A549 (cell line): ENCODE measurements at regions not wholly inside any gene's neighbourhood (a gene's known extent, or its start where the extent isn't known, plus 50 kb on each side); places are given as distances from the start of the nearest gene placed in this dataset.

Source experiments
- ATAC-seq, 2 experiments: fragments of 200-7000 bp in 1 of 2; fragments of >200 bp in 1 of 2; cut with Nextera tagmentation in 1 of 2; cut with Tn5 transposase in 1 of 2; 3 replicates each; pipeline versions ENCODE4 v1.8.0 to v1.9.1; 2018 to 2020; ENCODE audit warnings: mild to moderate bottlenecking in 1 of 2, moderate library complexity in 1 of 2
- CTCF ChIA-PET: fragments of 300-600 bp; sonication (Branson Sonifier 250); formaldehyde crosslinking; extraction: SDS; loops from one replicate; lab custom pipeline; 2021; ENCODE audit warnings: antibody characterized with exemption, inconsistent platforms; lab: Yijun Ruan, JAX
- POLR2A ChIA-PET: fragments of 350-600 bp; formaldehyde crosslinking; extraction: SDS; loops from one replicate; lab custom pipeline; 2021; ENCODE audit warnings: antibody characterized with exemption, inconsistent platforms; lab: Yijun Ruan, JAX
- DNase-seq, 2 experiments: peaks; one replicate each; pipeline versions ENCODE4 v3.0.0 to v3.0.0-alpha.2; 2011 to 2016; ENCODE audit warnings: low read depth in 1 of 2, low spot score in 1 of 2
- FAIRE-seq: peaks from 2 replicates; lab custom pipeline; 2011; peaks lifted over from hg19 to GRCh38; lab: Jason Lieb, UNC
- H3K27ac ChIP-seq, 2 experiments: fragments of >200 bp; sonication (Bioruptor Twin); formaldehyde crosslinking; 3 replicates each; pipeline ENCODE4 v1.5.1; 2016 to 2017
- H3K4me1 ChIP-seq: fragments of >200 bp; sonication (Bioruptor Twin); formaldehyde crosslinking; 3 replicates; pipeline ENCODE4 v1.6.1; 2016
- H3K4me2 ChIP-seq: fragments of >200 bp; sonication (Bioruptor Twin); formaldehyde crosslinking; 3 replicates; pipeline ENCODE4 v1.6.1; 2016
- H3K4me3 ChIP-seq: fragments of >200 bp; sonication (Bioruptor Twin); formaldehyde crosslinking; 3 replicates; pipeline ENCODE4 v1.5.1; 2016
- H3K9me3 ChIP-seq: fragments of >200 bp; sonication (Bioruptor Twin); formaldehyde crosslinking; 3 replicates; pipeline ENCODE4 v1.6.1; 2016
- CBX2 ChIP-seq: fragments of 200-600 bp; sonication (generic); IDR thresholded peaks from 2 replicates; pipeline ENCODE4 v1.6.1; 2016; ENCODE audit warnings: low read depth, mild to moderate bottlenecking, borderline replicate concordance
- CEBPB ChIP-seq, 2 experiments: fragments of >200 bp in 1 of 2; sonication (Bioruptor Twin) in 1 of 2; formaldehyde crosslinking in 1 of 2; IDR thresholded peaks; 2 replicates each; pipeline ENCODE4 v1.6.1; 2012 to 2016
- CHD2 ChIP-seq: fragments of 150-350 bp; IDR thresholded peaks from 2 replicates; pipeline ENCODE4 v1.6.1; 2014; ENCODE audit warnings: low read length; ENCODE audit not compliant: partially characterized antibody
- CHD4 ChIP-seq: fragments of 200-600 bp; sonication (generic); IDR thresholded peaks from 2 replicates; pipeline ENCODE4 v1.6.1; 2016; ENCODE audit warnings: antibody characterized with exemption, mild to moderate bottlenecking, borderline replicate concordance
- ESRRA ChIP-seq: fragments of 150-350 bp; IDR thresholded peaks from 2 replicates; pipeline ENCODE4 v1.6.1; 2014; ENCODE audit warnings: mild to moderate bottlenecking, low read length, borderline replicate concordance
- HDAC2 ChIP-seq: fragments of 200-600 bp; sonication (generic); IDR thresholded peaks from 2 replicates; pipeline ENCODE4 v1.6.1; 2016
- HEYL ChIP-seq: fragments of 250-450 bp; sonication (Bioruptor Pico); IDR thresholded peaks from 2 replicates; pipeline ENCODE4 v1.8.0; 2021; ENCODE audit warnings: mild to moderate bottlenecking, moderate library complexity
- HOXB13 ChIP-seq: fragments of 250-450 bp; sonication (Bioruptor Pico); IDR thresholded peaks from 2 replicates; pipeline ENCODE4 v1.5.0; 2020; ENCODE audit warnings: low read depth, mild to moderate bottlenecking, moderate library complexity
- HOXB5 ChIP-seq: fragments of 250-450 bp; sonication (Bioruptor Pico); IDR thresholded peaks from 2 replicates; pipeline ENCODE4 v1.5.0; 2020; ENCODE audit warnings: mild to moderate bottlenecking, moderate library complexity
- JUN ChIP-seq, 2 experiments: fragments of >200 bp; sonication (Bioruptor Twin); formaldehyde crosslinking; IDR thresholded peaks; 2 replicates in 1 of 2; 3 replicates in 1 of 2; pipeline ENCODE4 v1.6.1; 2016 to 2017
- NFE2L2 ChIP-seq: fragments of 150-350 bp; conservative IDR thresholded peaks from 2 replicates; pipeline ENCODE4 v1.6.1; 2014; ENCODE audit warnings: low read length
- NPAS2 ChIP-seq: fragments of 250-450 bp; sonication (Bioruptor Pico); IDR thresholded peaks from 2 replicates; pipeline ENCODE4 v1.8.0; 2022; ENCODE audit warnings: mild to moderate bottlenecking, moderate library complexity, borderline replicate concordance
- POLR2A ChIP-seq: IDR thresholded peaks from 2 replicates; pipeline ENCODE4 v1.6.1; 2012; ENCODE audit warnings: mild to moderate bottlenecking, low read length
- POLR2AphosphoS2 ChIP-seq: conservative IDR thresholded peaks from 2 replicates; pipeline ENCODE4 v1.6.1; 2012; ENCODE audit warnings: low read length, improper control_type of control experiment, inconsistent platforms
- SMC3 ChIP-seq: fragments of >200 bp; sonication (Bioruptor Twin); formaldehyde crosslinking; IDR thresholded peaks from 3 replicates; pipeline ENCODE4 v1.6.1; 2018; ENCODE audit warnings: inconsistent platforms
- SREBF2 ChIP-seq: fragments of 450-650 bp; IDR thresholded peaks from 2 replicates; pipeline ENCODE4 v1.6.1; 2014; ENCODE audit warnings: mild to moderate bottlenecking, moderate library complexity
- ZSCAN20 ChIP-seq: fragments of 250-450 bp; sonication (Bioruptor Pico); IDR thresholded peaks from 2 replicates; pipeline ENCODE4 v1.8.0; 2022; ENCODE audit warnings: mild to moderate bottlenecking, moderate library complexity
- WGBS: methylation state at CpG from one replicate; pipeline ENCODE4 v1.1.6; 2017; ENCODE audit errors: missing lambda C conversion rate; 5-methylcytosine and 5-hydroxymethylcytosine counted together
- TF ChIP-seq, protein P1 (sequence below): fragments of 450-650 bp; IDR thresholded peaks from 2 replicates; pipeline ENCODE4 v1.6.1; 2014; ENCODE audit warnings: antibody characterized with exemption
- TF ChIP-seq, protein P2 (sequence below): fragments of 250-450 bp; sonication (Bioruptor Pico); IDR thresholded peaks from 2 replicates; pipeline ENCODE4 v1.5.0; 2021; ENCODE audit warnings: mild to moderate bottlenecking, moderate library complexity, borderline replicate concordance
- TF ChIP-seq, protein P3 (sequence below): IDR thresholded peaks from 2 replicates; pipeline ENCODE4 v1.6.1; 2012

DNA sequence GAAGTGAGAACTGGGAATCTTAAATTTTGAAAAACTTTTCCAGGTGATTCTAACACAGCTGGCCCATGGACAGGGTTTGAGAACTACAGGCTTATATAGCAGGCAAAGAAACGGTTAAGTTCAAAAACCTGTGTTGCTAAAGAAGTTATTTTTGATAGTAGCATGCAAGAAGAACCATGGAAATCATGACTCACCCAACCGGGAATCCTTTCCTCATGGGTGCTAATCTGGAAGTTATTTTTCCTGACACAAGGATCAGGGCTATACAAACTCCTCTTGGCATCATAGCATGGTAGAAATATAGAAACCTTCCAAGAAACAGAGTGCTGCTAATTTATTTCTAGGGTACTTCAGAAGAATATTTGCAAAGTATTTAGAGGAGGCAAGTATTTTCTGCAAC is 588.7 kb downstream of the CCER1 start:
- ATAC-seq (no peak), FAIRE-seq (no peak), DNase-seq (no peak)
- Histone ChIP-seq H3K4me3 (no peak overlapping the region), H3K4me2 (no peak overlapping the region), H3K4me1 (no peaks in the 10 kb centered on the region), H3K27ac (no peak overlapping the region), H3K9me3 (no peaks in the 10 kb centered on the region)
- no peak for TF ChIP-seq HDAC2
- TF ChIP-seq, protein P1, sequence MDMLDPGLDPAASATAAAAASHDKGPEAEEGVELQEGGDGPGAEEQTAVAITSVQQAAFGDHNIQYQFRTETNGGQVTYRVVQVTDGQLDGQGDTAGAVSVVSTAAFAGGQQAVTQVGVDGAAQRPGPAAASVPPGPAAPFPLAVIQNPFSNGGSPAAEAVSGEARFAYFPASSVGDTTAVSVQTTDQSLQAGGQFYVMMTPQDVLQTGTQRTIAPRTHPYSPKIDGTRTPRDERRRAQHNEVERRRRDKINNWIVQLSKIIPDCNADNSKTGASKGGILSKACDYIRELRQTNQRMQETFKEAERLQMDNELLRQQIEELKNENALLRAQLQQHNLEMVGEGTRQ: no peak
- no peak for TF ChIP-seq NPAS2 (CRISPR knock-in tag)
- POLR2A ChIA-PET: no interaction called here
- CTCF ChIA-PET: no interaction called here
- WGBS: 11% methylated on average over 2 of the region's 2 CpGs

DNA sequence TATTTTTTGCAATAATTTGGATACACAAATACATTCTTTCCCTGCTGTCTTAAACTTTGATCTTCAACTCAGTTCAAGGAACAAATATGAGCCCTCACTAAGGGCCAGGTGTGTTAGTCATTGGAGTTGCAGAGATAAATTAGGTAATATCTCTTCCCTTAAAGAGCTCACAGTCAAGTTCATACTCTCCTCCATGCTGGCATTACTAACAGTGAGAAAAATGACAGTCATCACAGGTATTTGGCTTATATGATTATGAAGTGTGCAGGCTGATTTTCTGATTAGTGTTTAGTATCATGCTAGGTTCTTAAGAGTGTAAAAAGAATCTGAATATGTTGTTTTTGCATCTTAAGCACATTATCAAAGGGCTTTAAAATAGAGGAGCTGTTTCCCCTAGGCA is 594.7 kb downstream of the CCER1 start:
- DNase-seq (no peak), ATAC-seq (no peak), FAIRE-seq (no peak)
- no peaks in the 10 kb centered on the region for H3K9me3 ChIP-seq
- H3K27ac ChIP-seq: no peak overlapping the region
- ChIA-PET POLR2A (no interaction called here), CTCF (interaction anchor here (1.0 kb wide), 1 partner anchor 18 kb away, joined by 3 read pairs; no protein-coding TSS in a partner anchor)
- no peak overlapping the region for H3K4me3 ChIP-seq
- H3K4me2 ChIP-seq: no peak overlapping the region
- no peak for TF ChIP-seq POLR2A
- TF ChIP-seq HEYL (CRISPR knock-in tag): no peak
- no peak for TF ChIP-seq SMC3
- TF ChIP-seq HOXB5: no peak
- TF ChIP-seq POLR2AphosphoS2: no peak
- TF ChIP-seq JUN (IDR thresholded peaks at IDR 0.05): no peak
- TF ChIP-seq HDAC2: no peak
- TF ChIP-seq ZSCAN20: no peak
- no peak for TF ChIP-seq SREBF2
- TF ChIP-seq, protein P2, sequence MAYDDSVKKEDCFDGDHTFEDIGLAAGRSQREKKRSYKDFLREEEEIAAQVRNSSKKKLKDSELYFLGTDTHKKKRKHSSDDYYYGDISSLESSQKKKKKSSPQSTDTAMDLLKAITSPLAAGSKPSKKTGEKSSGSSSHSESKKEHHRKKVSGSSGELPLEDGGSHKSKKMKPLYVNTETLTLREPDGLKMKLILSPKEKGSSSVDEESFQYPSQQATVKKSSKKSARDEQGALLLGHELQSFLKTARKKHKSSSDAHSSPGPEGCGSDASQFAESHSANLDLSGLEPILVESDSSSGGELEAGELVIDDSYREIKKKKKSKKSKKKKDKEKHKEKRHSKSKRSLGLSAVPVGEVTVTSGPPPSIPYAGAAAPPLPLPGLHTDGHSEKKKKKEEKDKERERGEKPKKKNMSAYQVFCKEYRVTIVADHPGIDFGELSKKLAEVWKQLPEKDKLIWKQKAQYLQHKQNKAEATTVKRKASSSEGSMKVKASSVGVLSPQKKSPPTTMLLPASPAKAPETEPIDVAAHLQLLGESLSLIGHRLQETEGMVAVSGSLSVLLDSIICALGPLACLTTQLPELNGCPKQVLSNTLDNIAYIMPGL: no peak
- no peak for TF ChIP-seq CEBPB (IDR thresholded peaks at IDR 0.05)
- H3K4me1 ChIP-seq: no peaks in the 10 kb centered on the region

DNA sequence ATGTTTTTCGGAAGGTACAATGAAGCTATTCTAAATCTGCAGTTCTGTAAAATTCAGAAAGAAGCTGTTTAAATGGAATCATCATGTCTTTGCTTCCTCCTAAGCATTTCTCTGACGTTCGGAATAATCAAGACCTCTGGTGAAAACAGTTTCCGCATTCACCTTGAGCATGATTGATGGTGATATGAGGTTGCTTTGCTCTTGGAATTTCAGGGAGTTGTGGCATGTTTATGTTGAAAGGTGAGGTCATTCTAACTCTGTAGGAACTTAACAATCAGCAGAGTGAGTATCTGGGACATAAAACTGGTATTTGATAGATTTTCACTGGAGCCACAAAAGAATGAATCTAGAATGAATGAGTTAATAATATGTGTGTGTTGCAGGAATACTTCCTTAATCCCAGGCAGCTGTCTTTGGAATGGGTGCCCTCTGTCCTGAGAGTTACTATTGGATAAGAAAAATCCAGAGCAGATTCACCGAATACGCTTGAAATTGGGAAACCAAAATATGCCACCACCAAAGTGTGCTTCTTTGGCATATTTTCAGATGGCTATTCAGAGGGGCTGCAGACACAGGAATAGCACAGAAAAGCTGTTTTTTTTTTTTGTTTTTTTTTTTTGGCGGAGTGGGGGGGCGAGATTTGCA is 599.1 kb downstream of the CCER1 start:
- H3K4me1 ChIP-seq: no peaks in the 10 kb centered on the region
- H3K4me2 ChIP-seq: no peak overlapping the region
- 78% methylated on average over 8 of the region's 8 CpGs for WGBS
- no peak overlapping the region for H3K27ac ChIP-seq
- ATAC-seq (no peak), DNase-seq (no peak), FAIRE-seq (no peak)
- CTCF ChIA-PET: interaction anchor here (0.6 to 1.4 kb wide), 2 partner anchors 20 to 118 kb away, joined by 3 read pairs; no protein-coding TSS in a partner anchor
- POLR2A ChIA-PET: interaction anchor here (0.6 kb wide), 1 partner anchor 245 kb away, joined by 3 read pairs; no protein-coding TSS in a partner anchor
- no peaks in the 10 kb centered on the region for H3K9me3 ChIP-seq
- TF ChIP-seq NFE2L2: no peak
- no peak for TF ChIP-seq HOXB5
- TF ChIP-seq, protein P3, sequence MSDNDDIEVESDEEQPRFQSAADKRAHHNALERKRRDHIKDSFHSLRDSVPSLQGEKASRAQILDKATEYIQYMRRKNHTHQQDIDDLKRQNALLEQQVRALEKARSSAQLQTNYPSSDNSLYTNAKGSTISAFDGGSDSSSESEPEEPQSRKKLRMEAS: no peak
- TF ChIP-seq CHD2: no peak
- TF ChIP-seq CHD4: no peak
- no peak for TF ChIP-seq ESRRA
- TF ChIP-seq CBX2: no peak
- no peak for TF ChIP-seq HDAC2
- TF ChIP-seq JUN (IDR thresholded peaks at IDR 0.05): no peak
- TF ChIP-seq HOXB13 (CRISPR knock-in tag): no peak
- H3K4me3 ChIP-seq: no peak overlapping the region
